Karpas-422 (cell line): ENCODE measurements at regions not wholly inside any gene's neighbourhood (a gene's known extent, or its start where the extent isn't known, plus 50 kb on each side); places are given as distances from the start of the nearest gene placed in this dataset.

Experiments used
- DNase-seq: peaks from one replicate; pipeline ENCODE4 v3.0.0-alpha.2; 2015
- H2AFZ ChIP-seq: fragments of 200-600 bp; sonication (generic); 2 replicates; pipeline ENCODE4 v1.6.1; 2014; ENCODE audit warnings: antibody characterized with exemption, low read length, mixed read lengths
- H3K27ac ChIP-seq: fragments of 200-600 bp; sonication (generic); 2 replicates; pipeline ENCODE4 v1.5.1; 2014; ENCODE audit warnings: mild to moderate bottlenecking, low read length, moderate library complexity
- H3K27me3 ChIP-seq: fragments of 200-600 bp; sonication (generic); 2 replicates; pipeline ENCODE4 v1.6.1; 2014; ENCODE audit warnings: low read length, mixed read lengths
- H3K36me3 ChIP-seq: fragments of 200-600 bp; sonication (generic); 2 replicates; pipeline ENCODE4 v1.6.1; 2014; ENCODE audit warnings: low read length, mixed read lengths; ENCODE audit not compliant: insufficient read depth
- H3K4me1 ChIP-seq: fragments of 200-600 bp; sonication (generic); 2 replicates; pipeline ENCODE4 v1.6.1; 2014; ENCODE audit warnings: mild to moderate bottlenecking, low read length, mixed read lengths
- H3K4me2 ChIP-seq: fragments of 200-600 bp; sonication (generic); 2 replicates; pipeline ENCODE4 v1.6.1; 2014; ENCODE audit warnings: low read length, low read depth, mild to moderate bottlenecking; ENCODE audit not compliant: poor library complexity, severe bottlenecking
- H3K4me3 ChIP-seq: fragments of 200-600 bp; sonication (generic); 2 replicates; pipeline ENCODE4 v1.5.1; 2014; ENCODE audit warnings: mild to moderate bottlenecking, antibody characterized with exemption, low read length, mixed read lengths
- H3K79me2 ChIP-seq: fragments of 200-600 bp; sonication (generic); 2 replicates; pipeline ENCODE4 v1.6.1; 2014; ENCODE audit warnings: mild to moderate bottlenecking, low read length, mixed read lengths
- H3K9ac ChIP-seq: fragments of 200-600 bp; sonication (generic); 2 replicates; pipeline ENCODE4 v1.6.0; 2014; ENCODE audit warnings: low read length
- H3K9me2 ChIP-seq: fragments of 200-600 bp; sonication (generic), shearing (Covaris generic); replicated peaks from 2 replicates; pipeline ENCODE4 v1.6.0; 2014; ENCODE audit warnings: mild to moderate bottlenecking, low read length, moderate library complexity; ENCODE audit not compliant: insufficient read depth
- H3K9me3 ChIP-seq: fragments of 300-700, 200-600 bp; sonication (generic); 2 replicates; pipeline ENCODE4 v1.6.1; 2014; ENCODE audit warnings: low read length, mixed read lengths
- H4K20me1 ChIP-seq: fragments of 200-600 bp; sonication (generic); 2 replicates; pipeline ENCODE4 v1.6.1; 2014; ENCODE audit warnings: mild to moderate bottlenecking, antibody characterized with exemption, low read length, low read depth; ENCODE audit not compliant: insufficient read depth

DNA sequence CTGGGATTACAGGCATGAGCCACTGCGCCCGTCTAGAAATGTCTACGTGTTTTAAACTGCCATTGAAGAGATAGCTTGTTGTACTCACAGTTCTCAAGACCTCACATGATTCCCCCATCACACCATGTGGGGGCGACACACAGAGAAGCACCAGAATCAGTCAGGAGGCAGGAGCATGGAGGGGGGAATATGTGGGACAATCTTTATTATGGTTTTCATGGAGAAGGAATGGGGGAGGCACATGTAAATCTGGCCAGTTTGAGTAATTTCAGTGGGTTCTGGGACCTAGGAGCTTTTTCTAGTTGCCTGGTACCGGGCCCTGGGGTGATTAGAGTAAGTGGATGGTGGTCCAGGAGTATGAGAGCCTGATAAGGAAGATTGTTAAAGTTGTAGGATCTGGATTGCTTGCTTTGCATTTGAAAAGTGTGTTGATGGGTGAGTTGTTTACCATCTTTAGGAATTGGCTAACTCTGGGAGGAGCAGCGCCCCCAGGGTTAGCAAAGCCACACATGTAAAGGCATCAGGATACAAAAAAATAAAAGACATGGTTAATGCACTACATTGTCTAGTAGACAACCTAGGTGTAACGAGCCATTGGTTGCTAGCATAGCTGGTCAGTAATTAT, 85.4 kb upstream of the SLC13A1 start:
- Histone ChIP-seq H4K20me1 (no peaks in the 10 kb centered on the region), H2AFZ (no peak overlapping the region), H3K27me3 (no peaks in the 10 kb centered on the region), H3K9me2 (no peaks in the 10 kb centered on the region), H3K36me3 (no peaks in the 10 kb centered on the region), H3K9ac (no peak overlapping the region), H3K79me2 (no peaks in the 10 kb centered on the region), H3K9me3 (no peaks in the 10 kb centered on the region), H3K4me1 (no peaks in the 10 kb centered on the region), H3K4me3 (no peak overlapping the region), H3K27ac (no peak overlapping the region), H3K4me2 (no peak overlapping the region)
- DNase-seq: no peak

DNA sequence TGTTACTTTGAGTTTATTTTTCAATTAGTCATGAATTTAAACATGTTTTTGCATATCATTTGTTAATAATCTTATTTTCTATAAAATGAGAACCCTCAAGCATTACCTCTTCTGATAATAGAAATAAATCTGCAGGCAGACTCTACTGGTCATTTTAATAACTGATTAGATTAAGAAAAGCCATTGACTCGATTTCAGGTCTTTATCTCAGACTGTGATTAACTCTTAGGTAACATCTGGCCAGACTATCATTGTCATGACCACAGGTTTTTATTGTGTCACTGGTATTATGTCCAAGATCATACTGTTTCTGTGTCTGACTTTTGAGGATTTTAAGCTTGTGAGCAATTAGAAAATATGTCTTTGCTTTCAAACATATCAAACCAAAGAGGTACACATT, 83.6 kb upstream of the SLC13A1 start:
- no peak overlapping the region for H3K9ac ChIP-seq

DNA sequence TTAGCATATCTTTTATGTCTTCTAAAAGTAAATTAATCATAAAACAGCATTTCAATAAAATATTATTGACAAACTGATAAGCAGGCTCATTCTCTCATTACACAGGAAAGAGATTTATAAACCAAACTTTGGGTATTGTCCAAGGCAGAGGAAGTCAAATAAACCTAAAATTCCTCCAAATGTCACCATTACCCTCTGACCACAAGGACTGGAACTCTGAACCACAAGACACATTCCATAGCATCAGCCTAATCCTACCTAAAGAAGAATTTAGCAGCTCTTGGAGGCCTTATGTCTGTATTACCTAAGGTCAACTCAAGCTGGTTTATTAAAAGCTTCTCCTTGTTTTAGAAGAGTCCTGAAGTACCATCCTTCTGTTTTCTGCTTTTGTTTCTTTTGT, 82.4 kb upstream of the SLC13A1 start:
- no peaks in the 10 kb centered on the region for H4K20me1 ChIP-seq
- no peaks in the 10 kb centered on the region for H3K79me2 ChIP-seq
- H3K4me3 ChIP-seq: no peak overlapping the region
- DNase-seq: no peak
- H3K9ac ChIP-seq: no peak overlapping the region
- H3K27ac ChIP-seq: no peak overlapping the region
- H2AFZ ChIP-seq: no peak overlapping the region
- no peaks in the 10 kb centered on the region for H3K4me1 ChIP-seq
- H3K4me2 ChIP-seq: no peak overlapping the region
- no peaks in the 10 kb centered on the region for H3K36me3 ChIP-seq
- H3K9me3 ChIP-seq: no peaks in the 10 kb centered on the region
- no peaks in the 10 kb centered on the region for H3K9me2 ChIP-seq
- no peaks in the 10 kb centered on the region for H3K27me3 ChIP-seq

More for the DNA sequence above, 83.6 kb upstream of the SLC13A1 start:
- Histone ChIP-seq H3K9me3 (no peaks in the 10 kb centered on the region), H3K4me2 (no peak overlapping the region), H3K36me3 (no peaks in the 10 kb centered on the region), H3K27ac (no peak overlapping the region), H3K79me2 (no peaks in the 10 kb centered on the region), H3K9me2 (no peaks in the 10 kb centered on the region), H3K4me3 (no peak overlapping the region), H4K20me1 (no peaks in the 10 kb centered on the region), H3K4me1 (no peaks in the 10 kb centered on the region), H2AFZ (no peak overlapping the region), H3K27me3 (no peaks in the 10 kb centered on the region)
- DNase-seq: no peak

DNA sequence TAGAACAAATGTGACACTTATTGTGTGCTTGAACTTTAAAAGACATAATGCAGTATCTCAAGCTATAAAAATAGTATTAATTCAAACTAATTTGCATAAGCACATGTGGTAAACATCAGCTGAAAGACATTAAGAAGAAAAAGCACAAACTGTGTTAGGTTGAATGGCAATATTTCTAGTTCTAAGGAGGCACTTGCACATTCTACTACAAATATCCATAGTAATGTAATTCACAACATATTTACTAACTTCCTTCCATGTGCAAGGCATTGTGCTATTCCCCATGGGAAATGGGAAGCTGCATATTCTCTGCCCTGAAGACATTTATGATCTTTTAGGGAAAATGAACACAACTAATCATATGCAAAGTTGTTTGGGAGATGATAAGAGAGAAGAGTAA, 80.2 kb upstream of the SLC13A1 start:
- Histone ChIP-seq H2AFZ (no peak overlapping the region), H3K4me1 (no peaks in the 10 kb centered on the region), H3K27ac (no peak overlapping the region)

DNA sequence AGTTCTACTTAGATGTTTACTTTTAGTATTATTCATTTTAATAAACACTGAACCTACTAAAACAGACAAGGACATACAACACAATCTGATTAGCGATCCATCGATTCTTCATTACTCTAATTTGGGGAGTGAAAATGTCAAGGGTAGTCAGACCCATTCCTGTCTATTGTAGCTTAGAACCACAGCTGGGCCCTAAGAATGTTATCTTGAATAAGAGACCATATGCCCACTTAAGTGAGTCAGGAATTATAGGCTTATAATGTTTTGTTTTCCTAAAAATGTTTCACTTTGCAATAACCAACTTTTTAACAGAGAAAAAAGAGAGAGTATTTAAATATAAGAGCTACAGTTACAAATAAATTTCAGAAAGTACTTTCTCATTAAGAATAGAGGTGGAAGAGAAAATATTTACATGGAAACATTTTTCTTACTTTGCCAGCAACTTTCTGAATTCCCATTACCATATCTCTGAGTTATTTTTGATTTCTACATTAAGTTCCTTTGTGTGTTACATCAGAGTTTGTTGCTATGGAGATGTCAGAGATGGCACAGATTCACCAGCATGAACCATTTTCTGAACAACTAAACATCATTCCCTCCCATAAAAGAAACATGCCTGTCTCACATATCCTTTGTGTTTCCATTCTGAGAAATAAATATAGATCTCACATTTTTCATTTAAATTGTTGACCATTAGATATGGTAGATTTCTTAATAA, 75.4 kb upstream of the SLC13A1 start:
- H3K9me3 ChIP-seq: no peaks in the 10 kb centered on the region
- no peak for DNase-seq
- no peak overlapping the region for H3K4me3 ChIP-seq
- H4K20me1 ChIP-seq: no peaks in the 10 kb centered on the region
- no peaks in the 10 kb centered on the region for H3K9me2 ChIP-seq
- H3K27me3 ChIP-seq: no peaks in the 10 kb centered on the region
- H3K79me2 ChIP-seq: no peaks in the 10 kb centered on the region
- no peaks in the 10 kb centered on the region for H3K36me3 ChIP-seq
- no peak overlapping the region for H3K27ac ChIP-seq
- no peak overlapping the region for H3K4me2 ChIP-seq
- no peak overlapping the region for H3K9ac ChIP-seq
- no peaks in the 10 kb centered on the region for H3K4me1 ChIP-seq
- no peak overlapping the region for H2AFZ ChIP-seq

More for the DNA sequence above, 80.2 kb upstream of the SLC13A1 start:
- no peak overlapping the region for H3K4me2 ChIP-seq
- H3K4me3 ChIP-seq: no peak overlapping the region
- no peaks in the 10 kb centered on the region for H3K79me2 ChIP-seq
- H3K9ac ChIP-seq: no peak overlapping the region
- no peaks in the 10 kb centered on the region for H3K9me3 ChIP-seq
- H3K27me3 ChIP-seq: no peaks in the 10 kb centered on the region
- H3K9me2 ChIP-seq: no peaks in the 10 kb centered on the region
- H3K36me3 ChIP-seq: no peaks in the 10 kb centered on the region
- no peak for DNase-seq
- no peaks in the 10 kb centered on the region for H4K20me1 ChIP-seq

DNA sequence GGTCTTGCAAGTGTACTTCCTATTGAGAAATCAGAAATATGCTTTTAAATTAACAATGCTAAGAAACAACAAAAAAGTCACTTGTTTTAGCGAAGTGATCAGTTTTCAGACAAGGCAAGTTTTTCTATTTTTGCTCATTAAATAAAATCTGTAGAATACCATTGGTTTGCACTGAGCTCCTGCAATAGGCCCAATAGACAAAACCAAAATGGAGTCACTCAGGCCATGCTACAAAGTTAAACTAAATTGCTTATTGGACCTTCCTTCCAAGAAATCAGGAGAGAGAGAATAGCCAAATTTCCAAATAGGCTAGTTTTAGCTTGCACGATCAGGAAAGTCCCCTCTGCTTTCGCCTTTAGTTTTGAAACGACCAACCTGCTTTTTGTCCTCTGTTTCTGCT, 73.4 kb upstream of the SLC13A1 start:
- H3K79me2 ChIP-seq: no peaks in the 10 kb centered on the region
- H3K4me2 ChIP-seq: no peak overlapping the region
- DNase-seq: no peak
- H3K9me2 ChIP-seq: no peaks in the 10 kb centered on the region
- H2AFZ ChIP-seq: no peak overlapping the region
- no peaks in the 10 kb centered on the region for H3K27me3 ChIP-seq
- H3K9me3 ChIP-seq: no peaks in the 10 kb centered on the region
- H3K4me1 ChIP-seq: no peaks in the 10 kb centered on the region
- H4K20me1 ChIP-seq: no peaks in the 10 kb centered on the region
- no peak overlapping the region for H3K9ac ChIP-seq
- H3K4me3 ChIP-seq: no peak overlapping the region
- no peaks in the 10 kb centered on the region for H3K36me3 ChIP-seq
- H3K27ac ChIP-seq: no peak overlapping the region

DNA sequence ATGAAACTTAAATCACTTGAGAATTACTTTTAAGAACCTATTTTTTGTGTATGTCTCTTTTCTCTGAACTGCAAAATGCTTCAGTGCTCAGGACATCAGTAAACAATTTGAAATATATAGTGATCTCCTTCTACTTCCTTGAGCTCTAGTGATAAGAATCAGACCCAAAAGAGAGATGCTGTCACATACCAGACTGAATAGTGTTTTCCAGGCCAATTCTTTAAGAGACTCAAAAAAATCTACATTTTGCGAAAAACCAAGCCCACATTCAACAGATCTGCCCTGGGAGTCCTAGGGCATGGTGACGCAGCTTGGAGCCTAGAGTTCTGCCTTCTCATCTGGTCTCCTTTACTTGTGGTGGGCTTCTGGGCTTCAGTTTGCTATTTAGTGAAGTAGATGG, 72.1 kb upstream of the SLC13A1 start:
- H3K27ac ChIP-seq: no peak overlapping the region
- H3K36me3 ChIP-seq: no peaks in the 10 kb centered on the region
- no peaks in the 10 kb centered on the region for H4K20me1 ChIP-seq
- H2AFZ ChIP-seq: no peak overlapping the region
- no peak overlapping the region for H3K9ac ChIP-seq
- no peak overlapping the region for H3K4me3 ChIP-seq
- no peaks in the 10 kb centered on the region for H3K27me3 ChIP-seq
- no peaks in the 10 kb centered on the region for H3K79me2 ChIP-seq
- no peaks in the 10 kb centered on the region for H3K9me2 ChIP-seq
- H3K4me1 ChIP-seq: no peaks in the 10 kb centered on the region
- no peak overlapping the region for H3K4me2 ChIP-seq
- DNase-seq: no peak
- H3K9me3 ChIP-seq: no peaks in the 10 kb centered on the region

DNA sequence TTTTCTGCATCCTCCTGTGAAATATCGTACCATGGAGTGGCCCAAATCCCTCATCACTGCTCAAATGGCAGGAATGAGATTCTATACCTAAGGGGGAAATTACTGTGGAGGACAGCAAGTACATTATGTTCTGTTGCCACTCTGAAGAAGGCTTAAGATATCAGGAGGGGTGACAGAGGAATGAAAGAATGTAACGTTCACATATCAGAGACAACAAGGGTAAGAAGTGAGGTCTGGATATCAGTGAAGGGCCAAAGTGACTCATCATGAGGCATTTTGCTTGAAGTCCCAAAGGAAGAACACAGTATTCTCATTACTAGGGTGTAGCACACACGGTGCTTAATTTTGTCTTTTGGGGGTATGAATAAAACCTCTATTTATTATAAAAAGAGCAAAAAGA, 71.5 kb upstream of the SLC13A1 start:
- Histone ChIP-seq H3K27ac (no peak overlapping the region), H3K9ac (no peak overlapping the region), H3K36me3 (no peaks in the 10 kb centered on the region), H4K20me1 (no peaks in the 10 kb centered on the region), H3K27me3 (no peaks in the 10 kb centered on the region), H3K79me2 (no peaks in the 10 kb centered on the region), H3K4me3 (no peak overlapping the region), H3K4me1 (no peaks in the 10 kb centered on the region), H3K9me3 (no peaks in the 10 kb centered on the region), H3K9me2 (no peaks in the 10 kb centered on the region), H3K4me2 (no peak overlapping the region), H2AFZ (no peak overlapping the region)
- DNase-seq: no peak
